ENCODE measurements at regions not wholly inside any gene's neighbourhood (a gene's known extent, or its start where the extent isn't known, plus 50 kb on each side); places are given as distances from the start of the nearest gene placed in this dataset.

DNA sequence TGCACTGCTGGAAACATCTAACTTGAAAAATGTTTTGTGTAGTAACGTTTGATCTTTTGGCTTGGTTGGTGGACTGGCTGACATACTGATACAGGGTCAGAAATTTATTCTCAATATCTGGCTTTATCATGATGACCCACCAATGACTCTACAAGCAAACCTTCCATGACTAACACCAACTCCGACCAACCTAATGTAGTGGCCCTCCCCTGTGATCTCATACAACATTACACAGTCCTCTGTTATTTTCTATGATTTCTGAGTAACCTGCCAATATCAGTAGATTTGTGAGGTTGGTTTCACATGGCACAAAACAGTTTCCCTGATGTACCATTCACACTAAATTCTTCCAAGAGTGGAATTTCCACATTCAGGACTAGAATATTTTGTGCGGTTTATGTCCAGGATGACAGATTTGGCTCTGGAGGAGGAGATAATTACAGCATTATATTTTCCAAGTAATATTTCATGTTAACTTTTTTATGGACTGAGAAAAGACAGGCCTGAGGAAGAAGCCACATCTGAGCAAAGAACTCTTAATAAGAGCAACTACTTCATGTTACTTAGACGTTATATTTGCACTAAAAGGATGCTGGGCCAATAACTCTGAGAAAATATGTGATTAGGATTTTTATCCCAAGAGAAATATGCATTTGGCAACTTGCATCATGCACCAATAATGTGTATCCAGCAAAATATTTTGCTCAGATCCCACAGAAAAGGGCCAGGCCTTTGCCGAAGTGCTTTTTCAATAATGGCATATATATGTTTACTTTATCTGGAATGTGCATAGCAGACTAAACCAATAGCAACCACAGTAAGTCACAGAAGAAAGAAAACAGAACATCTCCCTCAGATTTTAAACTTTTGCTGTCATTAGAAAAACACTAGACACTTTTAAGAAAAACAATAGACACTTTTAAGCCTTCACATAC is 273.4 kb downstream of the KCNN2 start:
- Histone ChIP-seq H3K4me1 (no peaks in the 10 kb centered on the region), H3K4me3 (no peak overlapping the region), H3K9me3 (peaks cover 0 to 2% (median 0%) of the 10 kb centered on the region in 3 donors), H3K27me3 (no peaks in the 10 kb centered on the region), H3K36me3 (no peaks in the 10 kb centered on the region), H3K27ac (no peak overlapping the region)
- no peak for DNase-seq
- intact Hi-C loops (cut with DNase I; ENCODE audit: low total_unique reads) = no loop called here
- TF ChIP-seq, protein P1, sequence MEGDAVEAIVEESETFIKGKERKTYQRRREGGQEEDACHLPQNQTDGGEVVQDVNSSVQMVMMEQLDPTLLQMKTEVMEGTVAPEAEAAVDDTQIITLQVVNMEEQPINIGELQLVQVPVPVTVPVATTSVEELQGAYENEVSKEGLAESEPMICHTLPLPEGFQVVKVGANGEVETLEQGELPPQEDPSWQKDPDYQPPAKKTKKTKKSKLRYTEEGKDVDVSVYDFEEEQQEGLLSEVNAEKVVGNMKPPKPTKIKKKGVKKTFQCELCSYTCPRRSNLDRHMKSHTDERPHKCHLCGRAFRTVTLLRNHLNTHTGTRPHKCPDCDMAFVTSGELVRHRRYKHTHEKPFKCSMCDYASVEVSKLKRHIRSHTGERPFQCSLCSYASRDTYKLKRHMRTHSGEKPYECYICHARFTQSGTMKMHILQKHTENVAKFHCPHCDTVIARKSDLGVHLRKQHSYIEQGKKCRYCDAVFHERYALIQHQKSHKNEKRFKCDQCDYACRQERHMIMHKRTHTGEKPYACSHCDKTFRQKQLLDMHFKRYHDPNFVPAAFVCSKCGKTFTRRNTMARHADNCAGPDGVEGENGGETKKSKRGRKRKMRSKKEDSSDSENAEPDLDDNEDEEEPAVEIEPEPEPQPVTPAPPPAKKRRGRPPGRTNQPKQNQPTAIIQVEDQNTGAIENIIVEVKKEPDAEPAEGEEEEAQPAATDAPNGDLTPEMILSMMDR (IDR thresholded peaks at IDR 0.05) = no peak

DNA sequence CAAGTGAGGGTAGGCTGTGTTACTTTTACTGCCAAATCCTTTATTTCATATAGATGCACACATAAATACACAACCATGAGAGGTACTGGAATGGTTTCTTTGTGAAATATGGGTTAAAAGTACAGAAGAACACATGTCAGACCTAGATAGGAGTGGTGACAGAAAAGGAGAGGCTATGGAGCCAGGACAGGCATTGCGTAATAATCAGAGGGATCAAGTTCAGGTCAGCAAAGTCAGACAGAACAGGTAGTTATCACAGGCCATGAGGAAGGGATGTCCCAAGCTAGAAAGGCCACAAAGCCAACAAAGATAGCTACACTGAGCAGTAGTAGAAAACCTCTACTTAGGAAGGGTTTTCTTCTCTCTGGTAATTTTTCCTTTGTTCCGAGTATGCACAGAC is 272.6 kb downstream of the KCNN2 start:
- no peak for DNase-seq
- H3K4me3 ChIP-seq = no peak overlapping the region
- no peaks in the 10 kb centered on the region for H3K36me3 ChIP-seq
- H3K27me3 ChIP-seq = no peaks in the 10 kb centered on the region
- no peaks in the 10 kb centered on the region for H3K4me1 ChIP-seq
- intact Hi-C loops (cut with DNase I; ENCODE audit: low total_unique reads) = no loop called here
- peaks cover 0 to 2% (median 0%) of the 10 kb centered on the region in 3 donors for H3K9me3 ChIP-seq
- TF ChIP-seq, protein P1 (IDR thresholded peaks at IDR 0.05) = no peak
- no peak overlapping the region for H3K27ac ChIP-seq

GRCh38 chr5:114612406-114612805 is 250.5 kb downstream of the KCNN2 start:
- no peaks in the 10 kb centered on the region for H3K36me3 ChIP-seq
- no peaks in the 10 kb centered on the region for H3K4me1 ChIP-seq
- intact Hi-C loops (cut with DNase I; ENCODE audit: low total_unique reads) = no loop called here
- TF ChIP-seq, protein P1 (IDR thresholded peaks at IDR 0.05) = no peak
- DNase-seq = no peak
- no peak overlapping the region for H3K4me3 ChIP-seq
- H3K27me3 ChIP-seq = no peaks in the 10 kb centered on the region
- no peak overlapping the region for H3K27ac ChIP-seq
- H3K9me3 ChIP-seq = peaks cover 0 to 9% (median 0%) of the 10 kb centered on the region in 3 donors

DNA sequence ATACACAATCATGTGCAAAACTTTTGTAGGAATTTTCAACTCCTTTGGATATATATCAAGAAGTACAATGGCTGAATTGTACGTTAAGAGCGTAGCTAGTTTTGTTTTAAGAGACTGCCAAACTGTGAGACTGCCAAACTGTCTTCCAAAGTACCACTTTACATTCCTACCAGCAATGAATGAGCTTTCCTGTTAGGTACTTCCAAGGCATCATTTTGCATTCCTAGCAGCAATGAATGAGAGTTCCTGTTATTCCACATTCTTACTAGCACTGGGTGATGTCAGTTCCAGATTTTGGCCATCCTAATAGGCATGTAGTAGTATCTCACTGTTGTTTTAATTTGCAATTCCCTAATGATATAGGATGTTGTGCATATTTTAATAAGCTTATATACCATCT is 219.3 kb downstream of the KCNN2 start:
- Histone ChIP-seq H3K4me1 (no peaks in the 10 kb centered on the region), H3K36me3 (no peaks in the 10 kb centered on the region), H3K27ac (no peak overlapping the region), H3K9me3 (peaks cover 0 to 5% (median 0%) of the 10 kb centered on the region in 3 donors), H3K27me3 (no peaks in the 10 kb centered on the region), H3K4me3 (no peak overlapping the region)
- intact Hi-C loops (cut with DNase I; ENCODE audit: low total_unique reads) = no loop called here
- no peak for DNase-seq
- TF ChIP-seq, protein P1 (IDR thresholded peaks at IDR 0.05) = no peak

- DNase-seq = no peak
These were observed 204.0 kb downstream of the KCNN2 start for GRCh38 chr5:114565871-114566270.

More at GRCh38 chr5:114565871-114566270, 204.0 kb downstream of the KCNN2 start:
- TF ChIP-seq, protein P1 (IDR thresholded peaks at IDR 0.05) = no peak
- Histone ChIP-seq H3K27ac (no peak overlapping the region), H3K27me3 (no peaks in the 10 kb centered on the region), H3K9me3 (peaks cover 0 to 8% (median 7%) of the 10 kb centered on the region in 3 donors), H3K4me3 (no peak overlapping the region), H3K36me3 (no peaks in the 10 kb centered on the region), H3K4me1 (no peaks in the 10 kb centered on the region)
- intact Hi-C loops (cut with DNase I; ENCODE audit: low total_unique reads) = no loop called here
